ENCODE measurements at regions not wholly inside any gene's neighbourhood (a gene's known extent, or its start where the extent isn't known, plus 50 kb on each side); places are given as distances from the start of the nearest gene placed in this dataset.
A peak's percentile ranks its signal among the peaks of the same experiment; 100 is the strongest.
"Not testable (repeated sequence)": the region's sequence is repeated elsewhere in the genome, so short reads cannot be mapped to it uniquely, and the experiment has no call there.

DNA sequence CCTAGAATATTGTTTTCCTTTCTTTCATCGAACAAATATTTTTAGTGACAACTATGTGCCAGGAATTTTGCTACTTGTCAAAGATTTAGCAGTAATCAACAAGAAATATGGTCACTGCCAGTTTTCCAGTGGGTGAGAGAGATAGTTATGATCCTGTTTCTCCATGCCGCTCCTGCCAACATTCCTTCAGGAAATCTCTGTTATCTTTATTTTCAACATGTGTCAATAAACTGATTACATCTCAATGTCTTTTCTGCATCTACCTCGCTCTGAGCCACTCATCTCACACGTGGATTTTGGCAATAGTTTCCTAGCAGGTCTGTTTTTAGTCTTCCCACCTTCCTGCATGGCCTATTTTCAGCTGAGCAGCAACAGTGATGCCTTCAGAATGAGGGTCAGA, 650.0 kb upstream of the STXBP6 start:
- DNase-seq, result no peak

DNA sequence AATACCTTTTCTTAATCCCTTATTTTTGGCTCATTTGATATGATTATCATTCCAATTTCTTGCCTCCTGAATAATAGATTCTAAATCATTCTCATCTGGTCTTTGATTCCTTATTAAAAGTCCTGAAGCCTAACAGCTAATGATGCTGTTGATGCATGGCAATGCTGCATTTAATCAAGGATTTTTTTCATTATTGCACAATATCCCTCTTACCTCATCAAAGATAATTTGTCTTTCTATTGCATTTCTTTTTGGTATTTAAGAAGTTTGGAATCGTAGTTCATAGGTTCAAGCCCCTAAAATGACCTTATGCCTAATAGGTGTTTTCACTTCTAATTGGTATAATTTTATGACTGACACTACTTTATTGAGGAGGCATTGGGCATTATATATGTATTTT, 648.2 kb upstream of the STXBP6 start:
- DNase-seq, result no peak

DNA sequence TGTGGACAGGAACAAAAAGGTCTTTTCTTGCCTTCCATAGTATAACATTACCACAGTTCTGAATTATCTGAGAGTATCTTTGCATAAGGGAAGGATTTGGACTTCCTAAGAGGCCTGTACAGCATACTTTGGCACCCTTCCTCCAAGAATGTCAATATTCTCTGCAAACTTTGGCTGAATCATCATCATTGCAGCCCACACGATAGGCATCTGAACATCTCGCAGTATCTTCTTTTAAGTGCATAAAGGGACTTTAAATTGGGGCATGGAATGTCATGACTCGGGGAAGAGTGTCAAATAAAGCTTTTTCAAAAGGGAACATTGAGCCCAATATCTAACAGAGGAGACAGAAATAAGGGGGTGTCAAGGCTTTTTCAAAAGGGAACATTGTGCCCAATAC, 646.2 kb upstream of the STXBP6 start:
- no peak for DNase-seq

DNA sequence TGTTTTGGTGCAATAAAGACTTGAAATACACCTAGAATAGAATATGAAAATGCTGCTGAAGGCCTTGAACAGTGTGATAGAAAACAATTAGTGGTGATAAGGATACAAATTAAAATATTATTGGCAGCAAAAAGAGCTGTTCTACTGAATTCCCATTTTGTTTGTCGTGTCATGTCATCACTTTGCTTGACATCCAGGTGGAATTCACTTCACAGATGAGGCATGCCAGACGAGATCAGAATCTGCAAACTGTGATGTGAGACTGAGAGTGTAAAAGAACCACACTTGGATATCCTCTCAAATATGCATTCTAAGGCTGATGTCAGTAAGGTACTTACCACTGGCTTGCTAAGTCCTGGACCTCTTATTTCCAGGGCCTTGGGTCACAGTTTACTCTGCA, 635.1 kb upstream of the STXBP6 start:
- no peak for DNase-seq

DNA sequence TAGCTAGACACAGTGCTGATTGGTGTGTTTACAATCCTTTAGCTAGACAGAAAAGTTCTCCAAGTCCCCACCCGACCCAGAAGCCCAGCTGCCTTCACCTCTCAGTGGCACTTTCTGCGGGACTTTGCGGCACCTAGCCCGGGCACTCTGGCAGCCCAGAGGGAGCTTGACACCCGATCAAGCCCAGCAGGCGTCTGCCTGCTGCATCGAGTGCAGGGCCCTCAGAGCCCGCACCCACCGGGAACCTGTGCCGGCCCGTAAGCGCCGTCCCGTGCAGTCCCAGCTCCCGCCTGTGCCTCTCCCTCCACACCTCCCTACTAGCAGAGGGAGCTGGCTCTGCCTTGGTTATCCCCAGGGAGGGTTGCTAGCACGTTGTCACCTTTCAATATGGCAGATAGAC, 631.0 kb upstream of the STXBP6 start:
- no peak for DNase-seq

DNA sequence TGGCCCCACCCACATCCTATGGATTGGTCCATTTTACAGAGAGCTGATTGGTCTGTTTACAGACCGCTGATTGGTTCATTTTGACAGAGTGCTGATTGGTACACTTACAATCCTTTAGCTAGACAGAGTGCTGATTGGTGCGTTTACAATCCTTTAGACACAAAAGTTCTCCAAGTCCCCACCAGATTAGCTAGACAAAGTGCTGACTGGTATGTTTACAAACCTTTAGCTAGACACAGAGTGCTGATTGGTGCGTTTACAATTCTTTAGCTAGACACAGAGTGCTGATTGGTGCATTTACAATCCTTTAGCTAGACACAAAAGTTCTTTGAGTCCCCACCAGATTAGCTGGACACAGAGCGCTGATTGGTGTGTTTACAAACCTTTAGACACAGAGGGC, 630.6 kb upstream of the STXBP6 start:
- DNase-seq, result not testable (repeated sequence)

DNA sequence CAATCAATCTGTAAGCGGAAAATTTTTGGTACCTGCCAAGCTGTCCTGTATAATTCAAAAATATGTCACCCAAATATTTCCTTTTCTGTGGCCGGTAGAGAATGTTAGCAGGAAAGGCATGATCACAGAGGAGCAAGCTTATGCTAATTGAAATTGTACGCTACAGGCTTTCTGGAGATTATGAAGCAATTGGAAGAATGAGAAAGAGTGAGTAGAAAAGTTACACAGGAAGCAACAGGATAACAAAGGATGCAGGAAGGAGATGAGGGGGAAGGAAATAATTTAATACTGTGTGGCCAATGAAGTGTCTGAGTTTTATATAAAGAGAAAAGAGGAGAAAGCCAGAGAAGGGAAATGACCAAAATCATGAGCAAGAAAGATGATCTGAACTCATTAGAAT, 627.2 kb upstream of the STXBP6 start:
- no peak for DNase-seq

DNA sequence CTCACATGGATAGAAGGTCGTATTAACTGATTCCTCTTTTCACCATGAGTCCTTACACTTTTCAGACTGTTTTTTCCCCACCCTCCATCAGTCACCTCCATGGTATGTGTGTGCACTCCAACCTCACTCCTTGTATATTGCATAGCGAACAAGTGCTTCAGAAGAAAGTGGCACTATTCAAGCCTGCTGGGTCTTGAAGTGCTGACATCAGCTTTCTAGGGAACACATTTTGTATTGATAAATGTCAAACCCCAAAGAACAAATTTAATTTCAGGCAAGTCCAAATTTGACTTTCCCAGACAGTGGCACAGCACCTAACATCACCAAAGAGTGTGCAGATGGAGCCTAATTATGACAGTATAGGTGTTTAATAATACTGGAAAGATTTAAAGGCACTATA, 617.4 kb upstream of the STXBP6 start:
- no peak for DNase-seq

DNA sequence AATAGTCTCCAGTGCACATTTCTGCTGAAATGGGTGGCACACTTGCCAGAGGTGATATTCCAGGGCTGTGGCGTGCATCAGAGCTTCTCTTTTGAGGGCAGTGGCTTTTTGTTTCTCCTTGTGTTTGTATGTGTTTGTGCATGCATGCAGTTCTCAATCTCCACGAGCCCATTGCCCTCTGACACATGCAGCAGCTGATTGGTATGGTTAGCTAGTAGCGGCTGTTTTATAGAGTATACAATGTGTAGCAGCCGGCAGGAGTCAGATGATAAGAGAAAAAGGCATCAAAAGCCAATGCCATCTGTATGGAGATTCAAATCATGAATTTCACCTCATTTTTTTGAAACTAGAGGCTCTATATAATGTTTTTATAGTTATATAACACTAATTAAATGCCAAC, 616.9 kb upstream of the STXBP6 start:
- DNase-seq, result no peak

DNA sequence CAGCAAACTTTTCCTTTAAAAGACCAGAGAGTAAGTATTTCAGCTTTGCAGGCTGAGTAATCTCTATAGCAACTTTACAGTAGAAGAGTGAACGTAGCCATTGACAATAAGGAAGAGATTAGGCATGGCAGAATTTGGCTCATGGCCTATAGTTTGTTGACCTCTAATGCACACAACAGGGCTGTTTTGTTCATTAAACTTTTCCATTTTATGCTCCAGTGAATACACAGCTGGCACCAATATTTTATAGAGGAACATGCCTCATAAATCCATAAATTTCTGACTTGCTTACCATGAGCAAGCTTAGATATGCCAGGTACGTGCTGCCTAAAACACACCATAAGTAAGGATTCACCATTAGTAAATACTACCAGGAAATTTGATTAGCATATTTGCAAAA, 609.0 kb upstream of the STXBP6 start:
- DNase-seq, result no peak

DNA sequence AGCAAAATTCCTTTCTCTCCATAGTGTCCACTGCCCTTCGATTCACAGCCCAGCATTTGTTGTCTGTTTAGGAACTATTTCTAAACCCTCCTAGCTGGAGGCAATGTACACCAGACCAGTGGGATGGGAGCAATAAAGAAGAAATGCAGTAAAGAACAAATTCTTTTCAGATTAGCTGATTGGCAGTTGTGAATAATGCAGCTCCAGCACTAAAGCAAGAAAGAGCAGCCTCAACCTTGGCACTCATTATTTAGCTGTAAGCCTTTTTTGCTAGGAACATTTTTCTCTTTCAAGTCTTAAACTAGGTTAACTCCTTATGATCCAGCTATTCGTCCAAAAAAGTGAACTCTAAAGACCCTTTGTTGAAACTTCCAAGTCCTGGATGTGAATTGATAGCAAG, 580.5 kb upstream of the STXBP6 start:
- DNase-seq, result no peak

DNA sequence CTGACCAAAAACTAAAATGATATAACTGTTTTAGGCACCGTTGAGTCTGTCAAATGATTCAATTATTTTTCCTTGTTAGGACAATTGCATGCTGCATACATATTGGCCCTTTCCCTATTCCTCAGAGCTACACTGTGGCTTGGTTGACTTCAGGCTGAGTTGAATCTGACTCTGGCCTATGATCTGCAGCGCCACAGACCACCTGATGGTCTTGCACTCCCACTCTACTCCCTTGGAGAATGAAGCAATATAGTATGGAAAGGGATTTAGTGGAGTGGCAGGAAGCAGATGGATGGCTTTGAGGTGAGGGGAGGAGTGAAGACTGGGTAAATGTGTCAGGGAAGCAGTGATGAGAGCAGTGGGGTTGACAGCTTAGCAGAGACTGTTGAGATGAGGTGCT, 579.0 kb upstream of the STXBP6 start:
- DNase-seq, result no peak

DNA sequence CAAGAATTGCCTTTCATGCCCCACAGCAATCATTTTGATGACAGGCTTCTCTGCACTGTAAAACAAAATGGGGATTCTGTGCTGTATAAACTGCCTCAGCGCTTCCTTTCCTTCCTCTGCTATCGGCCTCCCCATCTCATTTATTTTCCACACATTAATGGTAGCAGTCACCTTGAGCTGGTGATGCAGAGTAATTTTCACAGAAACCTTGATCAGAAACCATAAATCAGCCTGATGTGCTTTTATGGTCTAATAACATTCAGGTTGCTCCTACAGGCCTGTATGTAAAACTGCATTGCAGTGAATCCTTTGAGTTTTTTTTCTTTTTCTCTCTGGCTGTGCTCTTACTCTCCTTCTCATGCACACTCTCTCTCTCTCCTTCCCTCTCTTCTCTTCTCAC, 578.4 kb upstream of the STXBP6 start:
- no peak for DNase-seq

DNA sequence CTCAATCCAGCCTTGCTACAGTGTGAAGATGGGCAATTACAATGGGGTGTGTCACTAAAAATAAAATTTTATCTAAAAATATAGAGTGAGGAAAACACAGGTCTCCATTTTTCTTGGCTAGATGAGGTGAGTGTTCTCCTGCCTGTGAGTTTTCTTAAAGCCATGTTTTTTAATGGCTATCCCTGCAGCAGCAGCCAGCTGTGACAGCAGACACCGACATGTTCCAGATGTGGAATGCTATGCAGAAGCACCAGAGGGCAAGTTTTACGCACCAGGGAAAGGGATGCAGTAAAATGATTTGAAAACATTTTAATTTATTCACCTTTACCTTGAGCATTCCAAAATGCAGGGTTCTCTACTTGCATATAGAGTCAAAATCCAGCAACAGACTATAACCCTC, 577.0 kb upstream of the STXBP6 start:
- no peak for DNase-seq

DNA sequence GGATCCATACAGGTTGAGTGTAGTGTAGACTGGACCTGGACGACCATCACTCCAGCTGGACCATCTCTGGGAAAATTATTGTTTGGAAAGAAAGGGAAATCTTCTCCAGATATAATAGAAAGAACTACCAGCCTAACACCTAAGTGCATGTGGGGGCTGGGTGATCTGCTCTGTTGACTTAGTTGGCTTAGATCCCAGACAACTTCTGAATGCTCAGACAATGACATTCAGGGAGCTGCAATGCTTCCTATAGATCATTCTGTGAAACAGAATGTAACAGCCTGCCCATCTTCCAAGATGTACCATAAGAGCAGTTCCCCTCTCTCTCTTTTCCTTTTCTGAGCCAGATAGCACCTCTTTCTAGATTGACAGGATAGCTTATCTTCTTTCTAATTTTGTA, 572.8 kb upstream of the STXBP6 start:
- DNase-seq, result no peak

DNA sequence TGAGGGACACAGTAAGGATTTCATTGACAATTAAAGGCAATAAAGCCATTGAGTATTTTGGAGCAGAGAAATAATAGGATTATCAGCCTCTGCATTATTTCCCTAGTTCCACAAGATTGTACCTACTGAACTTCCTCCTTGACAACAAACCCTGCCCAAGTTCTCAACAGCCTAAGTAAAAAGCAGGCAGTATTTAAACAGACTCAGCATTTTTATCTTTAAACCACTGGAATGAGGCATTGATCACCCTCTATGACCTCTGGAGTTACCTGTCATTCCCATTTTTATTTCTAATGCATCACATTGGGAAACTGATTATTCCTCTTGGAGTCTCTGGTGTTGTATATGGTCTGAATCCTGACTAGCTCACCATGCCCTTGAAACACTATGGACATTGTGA, 570.6 kb upstream of the STXBP6 start:
- no peak for DNase-seq

DNA sequence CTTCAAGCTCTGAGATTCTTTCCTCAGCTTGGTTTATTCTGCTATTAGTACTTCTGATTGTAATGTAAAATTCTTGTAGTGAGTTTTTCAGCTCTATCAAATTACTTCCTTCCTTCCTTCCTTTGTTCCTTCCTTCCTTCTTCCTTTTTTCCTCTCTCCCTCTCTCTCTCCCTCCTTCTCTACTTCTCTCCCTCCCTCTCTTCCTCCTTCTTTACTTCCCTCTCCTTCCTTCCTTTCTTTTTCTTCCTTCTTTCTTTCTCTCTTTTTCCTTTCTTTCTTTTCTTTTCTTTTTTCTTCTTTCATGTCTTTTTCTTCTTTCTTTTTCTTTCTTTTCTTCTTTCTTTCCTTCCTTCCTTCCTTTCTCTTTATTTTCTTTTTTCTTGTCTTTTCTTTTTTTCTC, 565.2 kb upstream of the STXBP6 start:
- no peak for DNase-seq

DNA sequence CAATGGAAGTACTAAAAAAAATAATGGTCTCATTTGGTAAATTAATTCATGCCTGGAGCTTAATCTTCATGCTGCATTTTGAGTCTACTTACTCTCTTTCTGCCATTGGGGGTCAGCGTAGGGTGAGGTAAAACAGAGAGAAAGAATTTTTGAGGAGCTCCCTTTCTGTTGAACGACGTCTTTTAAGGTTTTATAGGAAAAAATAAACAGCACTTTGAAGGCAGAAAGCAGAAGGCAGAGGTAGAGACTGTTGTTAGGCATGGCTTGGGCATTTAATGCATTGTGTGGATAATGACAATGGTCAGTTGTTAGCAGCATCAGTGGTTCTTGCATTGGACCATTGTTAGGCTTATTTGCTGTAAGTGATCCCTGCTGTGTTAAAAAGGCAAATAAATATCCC, 557.2 kb upstream of the STXBP6 start:
- DNase-seq, result peak; percentile 24

DNA sequence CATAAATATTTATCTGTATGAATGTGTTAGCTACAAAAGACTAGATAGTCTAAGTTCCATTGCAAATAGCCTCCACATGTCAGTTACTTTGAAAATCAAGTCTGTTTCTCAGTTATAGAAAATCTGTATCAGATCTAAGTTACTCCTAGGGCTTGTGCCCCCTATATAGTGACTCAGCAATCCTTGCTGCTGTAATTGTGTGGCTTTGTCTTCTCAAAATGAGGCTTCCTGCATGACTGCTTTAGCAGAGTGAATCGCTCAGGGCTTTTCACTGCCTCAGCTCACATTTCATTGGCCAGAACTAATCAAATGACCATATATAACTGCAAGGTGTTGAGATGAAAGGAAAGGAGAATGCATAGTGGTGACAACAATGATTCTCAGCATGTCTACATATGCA, 552.2 kb upstream of the STXBP6 start:
- no peak for DNase-seq

DNA sequence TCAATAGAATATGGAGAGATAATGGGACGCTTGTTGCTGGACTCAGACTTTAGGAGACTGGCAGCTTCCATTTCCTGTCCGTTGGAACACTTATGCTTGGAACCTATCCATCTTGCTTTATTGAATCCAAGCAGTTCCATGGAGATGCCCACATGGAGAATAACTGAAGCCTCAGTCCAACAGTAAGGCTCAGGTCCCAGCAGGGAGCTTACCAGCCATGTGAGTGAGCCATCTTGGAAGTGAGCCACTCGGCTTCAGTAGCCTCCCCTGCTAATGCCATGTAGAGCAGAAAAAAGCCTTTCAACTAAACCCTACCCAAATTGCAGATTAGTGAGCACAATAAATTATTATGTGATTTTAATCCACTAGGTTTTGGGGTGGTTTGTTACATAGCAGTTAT, 538.8 kb upstream of the STXBP6 start:
- no peak for DNase-seq

DNA sequence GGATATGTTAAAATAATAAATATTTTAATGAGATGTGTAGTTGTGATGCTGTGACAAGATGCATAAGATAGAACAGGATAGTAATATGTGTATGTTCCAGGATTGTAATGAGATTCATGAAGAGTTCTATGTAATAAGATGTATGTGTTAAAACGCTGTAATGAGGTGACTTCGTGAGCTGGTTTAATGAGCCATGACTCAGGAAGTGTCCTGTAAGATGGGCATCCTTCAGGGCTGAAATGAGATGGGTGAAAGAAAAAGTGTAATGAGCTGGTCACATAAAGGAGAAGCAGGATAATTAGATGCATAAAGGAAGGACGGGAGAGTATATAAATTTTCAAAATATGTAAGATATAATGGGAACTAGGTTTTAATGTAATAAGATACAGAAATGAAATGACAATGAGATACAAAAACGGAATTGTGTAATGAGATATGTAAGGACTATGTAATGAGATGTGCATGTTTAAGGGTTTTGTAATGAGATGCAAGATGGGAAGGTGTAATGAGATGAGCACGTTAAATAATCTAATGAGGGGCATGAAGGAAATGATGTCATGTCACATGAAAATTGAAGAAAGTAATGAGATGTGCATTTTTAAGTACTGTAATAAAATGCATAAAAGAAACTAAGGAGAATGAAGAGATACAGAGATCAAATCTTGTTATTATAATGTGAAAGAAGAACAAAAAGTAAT, 524.8 kb upstream of the STXBP6 start:
- DNase-seq, result no peak

DNA sequence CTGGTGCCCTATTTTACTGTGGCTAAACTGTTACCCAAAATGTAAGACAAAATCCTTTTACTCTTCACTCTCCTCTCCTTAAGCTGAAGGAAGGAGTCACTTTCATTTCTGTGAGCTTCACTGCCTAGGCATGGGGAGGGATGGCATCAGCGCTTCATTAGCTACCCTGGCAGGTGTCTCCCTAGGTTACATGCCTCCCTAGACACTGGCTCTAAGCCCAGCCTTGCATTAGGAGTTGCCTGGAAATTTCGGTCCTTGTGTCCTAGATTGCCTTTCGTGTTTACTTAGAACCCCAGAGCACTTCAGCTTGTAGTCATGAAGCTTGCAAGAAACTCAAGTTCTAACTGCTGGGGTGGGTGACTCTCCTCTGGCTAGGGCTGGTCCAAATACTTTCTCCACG, 520.5 kb upstream of the STXBP6 start:
- DNase-seq, result no peak

DNA sequence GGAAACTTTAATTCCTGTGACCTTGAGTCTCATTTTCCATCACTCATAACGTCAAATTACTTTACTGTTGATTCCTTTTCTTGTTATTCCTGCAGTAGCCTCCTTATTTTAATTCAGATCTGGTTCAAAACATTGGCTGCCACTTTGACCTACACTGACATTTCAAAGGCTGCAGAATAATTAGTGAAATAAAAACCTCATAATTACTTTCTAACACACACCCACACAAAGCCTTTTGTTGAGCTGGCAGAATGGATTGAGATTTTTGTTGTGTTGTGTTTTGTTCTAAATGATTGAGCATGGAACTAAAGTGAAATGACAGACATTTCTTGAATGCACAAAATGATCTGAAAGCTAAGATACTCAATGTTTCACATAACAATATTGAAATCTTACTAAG, 507.5 kb upstream of the STXBP6 start:
- DNase-seq, result no peak

DNA sequence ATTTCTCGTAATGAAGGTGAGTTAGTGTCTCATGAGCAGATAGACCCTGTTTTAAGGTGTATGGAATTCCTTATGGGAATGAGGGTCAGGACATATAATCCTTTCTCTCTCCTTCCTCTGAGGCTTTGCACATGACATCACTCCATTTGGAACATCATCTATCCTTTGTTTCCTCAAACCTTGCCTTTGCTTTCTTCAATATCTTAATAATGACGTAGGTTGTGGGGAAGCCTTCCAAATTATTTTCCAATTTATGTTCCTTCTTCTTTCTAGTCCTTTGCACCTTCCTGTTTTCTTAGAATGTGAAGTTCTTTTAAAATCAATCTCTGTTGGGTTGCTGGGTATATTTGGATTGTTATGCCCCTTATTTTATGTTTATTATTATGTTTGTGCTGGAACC, 502.9 kb upstream of the STXBP6 start:
- DNase-seq, result no peak

DNA sequence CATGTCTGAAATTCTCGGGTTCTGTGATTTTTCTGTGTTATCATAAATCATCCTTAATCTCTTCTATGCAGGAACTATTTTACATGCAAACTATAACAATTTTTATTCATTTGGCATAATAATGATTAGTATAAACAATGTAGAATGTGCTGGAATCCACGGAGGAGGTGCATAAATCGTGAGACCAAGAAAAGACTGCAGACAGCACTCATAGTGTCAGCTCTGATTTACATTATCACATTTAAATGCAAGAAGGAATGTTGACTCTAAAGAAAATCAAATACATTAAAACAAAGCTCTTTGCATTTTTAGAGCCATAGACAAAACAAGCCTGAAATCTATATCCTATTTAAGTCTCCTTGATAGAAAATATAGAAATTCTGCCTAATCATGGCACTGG, 501.7 kb upstream of the STXBP6 start:
- DNase-seq, result no peak

DNA sequence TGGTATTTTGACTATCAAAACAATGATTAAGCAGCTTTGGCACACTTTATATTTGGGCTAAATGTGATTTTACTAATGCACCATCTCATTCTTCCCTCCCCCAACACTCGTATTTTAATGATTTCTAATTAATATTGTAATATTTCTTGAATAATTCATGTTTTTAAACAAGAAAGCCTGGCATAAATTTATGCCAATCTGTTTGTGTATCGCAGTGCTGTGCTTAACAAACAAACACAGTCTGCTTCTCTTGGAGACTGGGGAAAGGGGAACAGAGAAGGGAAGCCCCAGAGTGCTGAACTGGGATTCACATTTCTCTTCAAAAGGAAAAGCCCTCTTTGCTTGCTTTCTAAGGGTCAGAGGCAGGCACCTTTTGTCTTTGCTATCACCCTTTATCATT, 496.9 kb upstream of the STXBP6 start:
- DNase-seq, result no peak

Measured in NCI-H1417 treated with DMSO at 0.1 percent for 48 hours (cell line).